HS-5 (cell line): ENCODE measurements at regions not wholly inside any gene's neighbourhood (a gene's known extent, or its start where the extent isn't known, plus 50 kb on each side); places are given as distances from the start of the nearest gene placed in this dataset.

ENCODE experiments used
- DNase-seq: peaks from one replicate; pipeline ENCODE4 v3.0.0-alpha.2; 2012; ENCODE audit warnings: low read depth

DNA sequence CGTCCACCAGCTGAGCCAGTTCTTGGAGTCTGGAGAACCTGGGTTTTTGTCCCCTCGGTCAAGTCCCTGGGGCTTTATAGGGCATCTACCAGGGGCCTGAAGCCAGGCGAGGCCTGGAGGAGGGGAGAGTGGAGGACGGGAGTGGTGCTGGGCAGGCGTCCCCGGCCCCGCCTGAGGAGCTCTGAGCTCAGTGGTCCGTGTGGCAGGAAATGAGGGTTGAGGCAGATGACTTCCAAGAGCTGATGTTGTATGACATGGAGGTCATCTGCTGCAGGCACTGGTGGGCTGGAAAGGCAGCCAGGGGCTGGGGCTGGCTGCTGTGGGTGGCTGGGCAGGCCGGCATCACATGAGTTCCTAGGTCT is 118.5 kb upstream of the HS6ST1 start:
- DNase-seq: no peak

DNA sequence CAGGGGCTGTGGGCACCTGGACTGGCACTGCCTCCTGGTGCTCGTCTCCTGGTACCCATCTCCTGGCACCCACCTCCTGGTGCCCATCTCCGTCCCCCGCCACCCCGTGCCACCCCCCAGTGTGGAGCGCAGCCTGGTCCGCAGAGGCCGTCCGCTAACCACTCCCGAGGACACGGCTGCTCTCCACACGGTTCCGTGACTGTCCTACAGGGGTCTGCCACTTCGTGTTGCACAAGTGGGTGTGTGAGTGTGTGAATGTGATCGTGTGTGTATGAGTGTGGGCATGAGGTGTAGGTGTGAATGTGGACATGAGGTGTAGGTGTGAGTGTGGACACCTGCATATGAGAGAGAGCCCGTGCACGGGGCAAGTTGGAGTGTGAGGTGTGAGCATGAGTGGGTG is 119.4 kb upstream of the HS6ST1 start:
- no peak for DNase-seq

DNA sequence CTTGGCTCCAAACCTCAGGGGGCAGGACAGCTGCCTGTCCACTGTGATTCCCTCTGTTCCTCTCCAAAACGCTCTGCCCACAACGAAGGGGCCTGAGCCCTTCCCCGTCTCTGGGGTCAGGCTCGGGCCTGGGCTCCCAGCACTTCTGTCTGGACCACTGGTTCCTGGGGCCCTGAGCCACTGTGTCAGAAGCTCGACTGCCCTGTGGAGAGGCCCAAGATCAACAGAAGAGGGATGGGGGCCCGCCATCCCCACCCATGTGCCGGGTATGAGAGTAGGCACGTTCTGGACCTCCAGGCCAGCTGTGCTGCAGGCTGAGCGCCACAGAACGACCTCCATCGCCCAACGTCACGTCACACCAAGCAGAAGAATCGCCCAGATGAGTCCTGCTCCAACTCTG is 119.9 kb upstream of the HS6ST1 start:
- DNase-seq: no peak

DNA sequence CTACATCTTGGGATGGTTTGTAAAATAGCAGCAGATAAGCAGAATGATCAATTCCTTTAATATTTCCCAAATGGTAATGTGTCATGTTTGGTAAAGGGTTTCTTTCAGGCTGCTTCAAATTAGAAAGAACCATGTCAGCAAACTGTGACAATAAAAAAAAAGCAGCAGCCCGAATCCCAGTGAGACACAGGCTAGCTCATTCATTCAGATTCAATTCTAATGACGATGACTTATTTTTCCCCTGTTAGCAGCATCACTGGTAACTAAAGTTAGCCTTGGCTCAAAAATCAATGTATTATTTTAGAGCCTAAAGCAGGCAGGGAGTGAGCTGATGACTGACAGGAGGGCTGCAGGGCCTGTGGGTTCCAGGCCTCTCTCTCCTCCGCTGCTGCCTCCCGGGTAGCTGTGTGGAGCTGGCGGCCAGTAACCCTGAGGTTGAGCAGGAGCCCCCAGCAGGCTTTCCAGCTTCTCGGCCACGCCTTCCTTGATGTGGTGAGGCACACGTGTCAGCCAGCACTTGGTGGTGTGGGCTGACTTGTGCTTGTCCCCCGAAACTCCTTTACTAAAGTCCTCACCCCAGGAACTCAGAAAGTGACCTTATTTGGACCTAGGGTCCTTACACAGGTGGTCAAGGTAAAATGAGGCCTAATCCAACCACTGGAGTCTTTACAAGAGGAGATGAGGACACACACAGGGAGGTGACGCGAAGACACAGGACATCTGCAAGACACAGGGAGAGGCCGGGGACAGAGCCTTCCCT is 120.5 kb upstream of the HS6ST1 start:
- DNase-seq: no peak

DNA sequence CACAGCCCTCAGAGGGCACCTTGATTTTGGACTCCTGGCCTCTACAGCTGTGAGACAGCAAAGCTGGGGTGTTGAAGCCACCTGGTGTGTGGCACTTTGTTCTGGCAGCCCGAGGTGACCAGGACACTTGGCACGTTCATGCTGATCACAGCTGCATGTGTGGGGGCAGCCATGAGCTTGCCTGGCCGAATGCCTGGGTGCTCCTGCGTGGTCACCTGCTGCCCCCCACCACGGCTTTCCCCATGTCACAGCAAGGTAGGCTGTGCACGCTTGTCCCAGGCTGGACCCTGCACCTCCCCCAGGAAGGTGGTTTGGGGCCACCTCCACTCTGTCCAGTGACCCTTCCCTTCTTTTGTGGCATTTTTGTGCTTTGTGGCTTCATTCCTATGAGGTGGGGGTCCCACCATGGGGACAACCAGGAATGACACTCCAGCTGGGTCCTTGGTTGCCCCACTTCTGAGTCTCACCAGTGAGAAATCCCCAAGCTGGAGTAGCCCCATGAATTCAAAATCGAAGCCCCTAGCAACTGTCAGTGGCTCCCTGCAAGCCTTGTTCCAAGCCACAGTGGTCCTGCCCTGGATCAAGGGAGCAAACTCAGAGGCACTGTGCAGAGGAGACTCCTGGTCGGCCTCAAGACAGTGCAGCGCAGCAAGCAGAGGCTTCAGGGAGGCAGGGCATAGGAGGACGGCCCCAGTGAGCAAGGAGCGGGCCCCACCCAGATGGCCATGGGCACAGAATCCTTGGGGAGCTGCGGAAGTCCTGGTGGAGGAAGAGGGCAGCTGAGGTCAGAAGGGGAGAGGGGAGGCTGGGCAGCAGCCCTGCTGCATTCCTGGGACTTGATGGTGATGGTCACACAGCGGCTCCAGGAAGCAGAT is 121.4 kb upstream of the HS6ST1 start:
- no peak for DNase-seq

DNA sequence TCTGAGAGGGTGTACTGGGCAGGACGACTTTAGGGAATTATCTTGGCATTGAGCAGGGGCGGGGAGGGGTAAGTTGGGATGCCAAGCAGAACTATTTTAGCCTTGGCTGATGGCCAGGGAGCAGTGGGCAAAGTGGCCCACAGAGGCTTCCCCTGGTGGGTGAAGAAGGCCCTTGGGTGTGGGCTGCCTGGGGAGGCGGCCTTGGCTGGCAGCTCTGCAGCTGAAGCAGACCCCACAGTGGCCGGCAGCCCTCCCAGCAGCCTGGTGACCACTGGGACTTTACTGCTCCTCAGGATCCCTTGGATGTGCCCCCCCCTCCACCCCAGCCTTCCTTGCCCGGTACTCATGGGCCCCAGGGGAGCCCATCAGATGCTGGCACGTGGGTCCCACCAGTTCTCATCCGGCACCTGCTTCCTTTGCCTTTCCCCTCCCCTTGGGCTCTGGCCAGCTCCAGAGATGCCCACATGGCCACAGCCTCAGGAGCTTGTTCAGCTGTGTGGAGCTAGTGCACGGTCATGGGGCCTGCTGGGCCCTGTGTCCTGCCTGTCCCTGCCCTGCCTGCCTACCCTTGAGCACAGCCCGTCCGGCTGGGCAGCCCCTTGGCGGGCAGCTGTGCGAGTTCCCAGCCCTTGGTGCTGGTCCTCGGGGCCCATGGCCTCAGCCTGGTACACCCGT is 122.1 kb upstream of the HS6ST1 start:
- DNase-seq: no peak

DNA sequence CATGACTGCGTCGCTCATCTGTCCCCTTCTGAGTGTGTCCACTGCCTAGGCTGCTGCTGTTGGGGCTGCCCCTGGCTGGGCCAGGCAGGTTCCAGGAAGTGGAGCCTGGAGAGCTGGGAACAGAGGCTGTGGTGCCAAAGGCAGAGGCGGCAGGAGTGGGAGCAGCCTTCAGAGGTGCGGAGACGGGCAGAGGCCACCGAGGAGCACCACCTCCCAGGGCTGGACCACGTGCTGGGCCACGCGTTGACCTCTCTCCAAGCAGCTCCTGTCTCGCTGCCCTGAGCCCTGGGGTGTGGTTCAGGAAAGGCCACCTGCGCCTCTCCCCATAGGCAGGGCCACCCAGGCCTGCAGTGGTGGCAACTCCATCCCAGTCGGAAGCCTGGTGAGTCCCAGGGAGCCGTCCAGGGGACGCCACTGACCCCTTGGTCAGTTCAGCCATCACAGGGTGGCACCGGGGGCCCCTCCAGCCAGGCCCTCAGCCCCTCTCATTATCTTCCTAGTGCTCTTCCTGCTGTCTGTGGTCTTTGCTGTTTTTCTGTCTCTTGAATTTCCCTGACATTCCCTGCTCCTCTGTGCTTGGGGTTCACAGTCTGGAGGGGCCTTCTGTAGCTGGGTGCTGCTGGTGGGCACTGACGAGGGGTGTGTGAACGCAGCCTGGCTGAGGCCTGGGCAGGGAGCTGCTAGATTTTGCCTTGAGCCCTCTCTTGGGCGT is 122.8 kb upstream of the HS6ST1 start:
- no peak for DNase-seq

DNA sequence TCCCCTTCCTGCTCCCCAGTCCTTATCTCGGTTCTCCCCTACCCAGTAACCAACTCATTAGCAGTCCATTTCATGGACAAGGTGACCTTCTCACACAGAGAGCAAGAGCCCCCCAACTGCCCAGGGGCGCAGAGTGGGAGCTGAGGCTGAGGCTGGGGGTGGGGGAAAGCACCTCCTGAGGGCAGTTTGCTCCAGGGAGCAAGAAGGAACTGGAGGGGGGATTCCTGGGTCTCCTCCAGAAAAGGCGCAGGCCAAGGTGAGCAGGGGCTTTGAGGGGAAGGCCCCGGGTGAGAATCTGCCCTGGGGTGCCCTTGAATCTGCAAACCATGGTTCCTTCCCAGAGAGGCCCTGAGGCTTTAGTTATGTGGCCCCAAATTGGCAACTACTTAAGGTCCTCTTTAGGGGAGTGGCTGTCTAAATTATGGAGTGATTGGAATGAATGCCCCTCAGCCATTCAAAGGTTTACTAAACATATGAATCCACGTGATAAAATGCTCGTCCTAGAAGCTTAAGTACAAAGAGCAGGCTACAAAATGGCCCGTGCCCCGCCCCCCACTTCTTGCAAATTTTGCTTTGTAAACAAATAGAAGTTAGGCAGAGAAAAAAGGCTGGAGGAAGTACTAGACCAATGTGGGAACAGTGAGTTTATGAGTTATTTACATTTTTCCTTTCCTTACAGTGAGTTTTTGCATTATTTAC is 123.5 kb upstream of the HS6ST1 start:
- DNase-seq: no peak

DNA sequence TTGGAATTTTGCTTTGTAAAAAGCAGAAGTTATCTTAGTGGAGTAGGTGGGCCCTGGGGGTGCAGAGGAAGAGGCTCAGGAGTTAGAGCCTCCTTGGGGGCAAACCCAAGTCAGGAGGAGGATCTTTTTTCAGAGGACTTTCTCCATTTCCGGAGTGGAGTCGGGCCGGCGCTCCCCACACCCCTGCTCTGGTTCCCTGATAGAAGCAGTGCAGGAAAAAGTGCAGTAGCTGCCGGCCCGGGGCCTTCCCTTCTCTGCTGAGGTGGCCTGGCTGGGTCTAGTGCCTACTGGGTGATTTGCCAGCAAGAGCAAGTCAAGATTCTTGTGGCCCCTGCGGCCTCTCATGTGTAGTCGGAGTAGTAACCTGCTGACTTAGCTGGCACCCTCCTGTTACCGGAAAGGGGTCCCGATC is 124.2 kb upstream of the HS6ST1 start:
- DNase-seq: no peak

DNA sequence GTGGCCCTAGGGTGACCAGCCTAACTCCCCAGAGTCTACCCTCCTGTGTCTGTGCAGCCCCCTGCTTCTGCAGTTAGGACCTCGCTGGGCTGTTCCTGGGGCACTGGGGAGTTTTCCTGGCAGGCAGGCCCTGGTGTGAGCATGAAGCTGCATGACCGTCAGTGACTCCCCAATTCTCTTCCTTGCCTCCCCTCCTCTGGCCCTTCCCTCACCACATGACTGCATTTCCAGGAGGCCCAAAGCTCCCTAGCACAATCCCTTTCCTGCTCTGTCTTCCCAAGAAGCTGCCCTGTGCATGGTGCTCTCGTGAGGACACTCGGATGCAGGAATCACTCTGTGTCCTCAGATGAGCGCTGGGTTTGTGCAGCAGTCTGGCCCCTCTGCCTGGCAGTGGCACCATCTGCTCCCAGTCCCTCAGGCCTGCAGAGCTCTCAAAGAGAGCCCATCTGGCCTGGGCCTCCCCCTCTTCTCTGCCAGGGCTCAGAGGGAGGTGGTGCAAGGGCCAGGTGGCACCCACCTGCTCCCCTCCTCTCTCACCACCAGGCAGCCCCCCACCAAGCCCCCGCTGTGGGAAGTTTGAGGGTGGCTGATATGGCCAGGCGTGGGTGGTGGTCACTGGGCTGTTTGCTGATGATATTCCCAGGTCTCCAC is 125.6 kb upstream of the HS6ST1 start:
- DNase-seq: no peak

DNA sequence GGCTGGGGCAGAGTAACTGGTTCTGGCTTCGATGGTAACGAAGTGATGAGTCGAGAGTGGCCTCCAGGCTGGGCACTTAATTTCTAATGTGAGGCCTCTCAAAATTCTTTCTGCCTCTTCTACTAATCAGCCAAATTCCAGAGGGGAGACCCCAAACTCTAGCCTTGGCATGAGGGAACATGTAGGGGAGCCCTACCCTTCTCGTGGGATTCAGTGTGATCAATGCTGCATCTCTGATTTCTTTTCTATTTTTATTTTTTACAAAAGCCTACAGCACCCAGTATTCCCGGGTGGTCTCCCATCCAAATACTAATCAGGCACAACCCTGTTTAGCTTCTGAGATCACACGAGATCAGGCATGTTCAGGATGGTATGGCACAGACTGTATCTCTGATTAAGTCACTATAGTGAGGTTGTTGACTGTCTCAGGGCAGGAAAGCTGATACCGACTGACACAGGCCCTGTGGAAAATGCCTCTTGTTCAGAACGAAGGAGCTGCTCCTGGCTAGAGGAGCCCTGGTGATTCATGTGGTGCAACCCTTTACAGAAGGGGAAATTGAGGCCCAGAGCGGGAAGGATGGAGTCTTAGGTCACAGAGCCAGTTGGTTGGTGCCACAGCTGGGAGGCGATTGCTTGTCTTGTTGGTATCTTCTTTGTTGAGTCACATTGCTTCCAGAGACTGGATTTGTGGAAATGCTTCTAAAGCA is 126.3 kb upstream of the HS6ST1 start:
- no peak for DNase-seq

DNA sequence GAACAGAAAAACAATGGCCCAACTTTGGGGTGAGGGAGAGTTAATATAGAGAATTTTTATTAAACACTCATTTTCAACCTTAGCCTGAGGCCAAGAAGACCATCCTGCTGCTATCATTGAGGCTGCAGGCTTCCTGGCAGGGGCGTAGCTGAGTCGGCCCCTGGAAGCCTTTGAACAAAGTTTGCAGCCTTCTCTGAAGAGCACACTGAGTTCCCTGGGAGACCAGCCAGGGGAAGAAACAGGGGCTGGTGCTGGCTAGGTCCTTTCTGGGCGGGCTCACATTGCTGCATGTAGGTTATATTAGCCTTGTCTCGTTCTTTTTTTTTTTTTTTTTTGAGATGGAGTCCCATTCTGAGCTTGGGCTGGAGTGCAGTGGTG is 126.8 kb upstream of the HS6ST1 start:
- DNase-seq: no peak

DNA sequence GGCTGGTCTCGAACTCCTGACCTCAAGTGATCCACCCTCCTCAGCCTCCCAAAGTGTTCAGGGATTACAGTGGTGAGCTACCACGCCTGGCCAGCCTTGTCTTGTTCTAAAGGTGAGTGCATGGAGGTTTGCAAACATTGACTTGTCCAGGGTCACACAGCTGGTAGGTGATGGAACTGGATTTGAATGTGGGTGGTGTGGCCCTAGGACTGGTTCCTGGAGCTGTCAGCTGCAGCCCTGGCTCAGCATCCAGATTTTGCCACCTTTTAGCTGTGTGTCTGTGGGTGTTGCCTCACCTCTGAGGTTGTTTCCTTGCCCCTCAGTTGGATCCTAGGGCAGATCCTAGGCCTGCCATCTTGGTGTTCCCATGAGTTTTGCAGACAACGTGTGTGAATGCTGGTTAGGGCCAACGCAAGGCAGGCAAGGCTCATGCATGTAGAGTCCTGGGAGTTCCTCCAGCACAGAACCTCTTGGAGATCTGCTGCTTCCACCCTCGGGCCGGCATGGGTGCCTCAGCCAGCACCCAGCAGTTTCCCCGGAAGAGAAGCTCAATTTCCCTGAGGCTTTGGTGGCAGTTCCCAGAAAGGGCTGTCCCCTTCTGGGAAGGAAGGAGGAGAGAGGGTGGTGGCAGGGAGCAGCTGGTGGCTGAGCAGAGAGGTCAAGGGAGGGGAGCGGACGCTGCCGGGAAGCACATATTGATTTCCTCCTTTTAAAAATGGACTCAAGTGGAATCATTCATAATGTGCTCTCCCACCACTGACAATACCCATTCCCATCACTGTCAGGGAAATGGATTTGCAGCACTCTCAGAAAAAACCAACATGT is 127.6 kb upstream of the HS6ST1 start:
- no peak for DNase-seq

DNA sequence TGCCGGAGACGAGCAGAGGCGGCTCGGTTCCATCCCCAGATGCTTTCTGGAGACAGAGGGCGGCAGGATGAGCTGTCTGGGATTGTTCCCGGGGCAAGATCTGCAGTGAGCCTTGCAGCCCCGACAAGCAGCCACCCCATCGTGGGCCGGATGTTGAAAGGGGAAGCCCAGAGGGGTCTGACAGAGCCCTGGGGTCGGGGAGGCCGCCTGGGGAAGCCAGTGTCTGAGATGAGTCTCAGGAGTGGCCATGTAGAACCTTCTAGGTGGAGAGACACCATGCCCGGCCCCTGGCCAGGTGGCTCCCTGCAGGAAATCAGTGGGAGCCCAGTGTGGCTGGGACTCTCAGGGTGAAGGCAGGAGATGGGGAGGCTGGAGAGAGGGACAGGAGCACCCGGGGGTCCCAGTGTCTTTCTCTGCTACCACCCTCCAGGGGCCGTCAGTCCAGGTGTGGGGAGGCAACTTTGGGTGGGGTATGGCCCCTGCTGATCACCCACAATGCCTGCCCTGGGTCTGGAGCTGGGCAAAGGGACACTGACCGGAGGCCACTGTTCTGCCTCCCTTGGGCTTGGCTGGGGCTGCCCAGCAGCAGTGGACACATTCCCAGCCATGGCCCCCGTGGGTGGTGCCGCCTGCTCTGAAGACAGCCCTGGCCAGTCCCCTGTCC is 128.3 kb upstream of the HS6ST1 start:
- DNase-seq: no peak

DNA sequence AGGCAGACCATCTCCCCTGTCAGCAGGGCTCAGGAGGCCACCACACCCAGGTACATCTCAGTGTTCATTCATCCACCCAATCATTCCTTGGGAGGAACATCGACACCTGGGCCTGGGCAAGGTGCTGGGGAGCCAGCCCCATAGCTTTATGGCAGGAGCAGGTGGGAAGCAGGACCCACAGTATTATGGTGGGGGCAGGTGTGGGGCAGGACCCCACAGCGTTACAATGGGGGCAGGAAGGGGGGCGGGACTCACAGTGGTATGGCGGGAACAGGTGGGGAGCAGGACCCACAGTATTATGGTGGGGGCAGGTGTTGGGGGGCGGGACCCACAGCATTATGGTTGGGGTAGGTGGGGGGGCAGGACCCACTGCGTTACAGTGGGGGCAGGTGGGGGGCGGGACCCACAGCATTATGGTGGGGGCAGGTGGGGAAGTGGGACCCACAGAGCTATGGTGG is 128.9 kb upstream of the HS6ST1 start:
- DNase-seq: no peak

DNA sequence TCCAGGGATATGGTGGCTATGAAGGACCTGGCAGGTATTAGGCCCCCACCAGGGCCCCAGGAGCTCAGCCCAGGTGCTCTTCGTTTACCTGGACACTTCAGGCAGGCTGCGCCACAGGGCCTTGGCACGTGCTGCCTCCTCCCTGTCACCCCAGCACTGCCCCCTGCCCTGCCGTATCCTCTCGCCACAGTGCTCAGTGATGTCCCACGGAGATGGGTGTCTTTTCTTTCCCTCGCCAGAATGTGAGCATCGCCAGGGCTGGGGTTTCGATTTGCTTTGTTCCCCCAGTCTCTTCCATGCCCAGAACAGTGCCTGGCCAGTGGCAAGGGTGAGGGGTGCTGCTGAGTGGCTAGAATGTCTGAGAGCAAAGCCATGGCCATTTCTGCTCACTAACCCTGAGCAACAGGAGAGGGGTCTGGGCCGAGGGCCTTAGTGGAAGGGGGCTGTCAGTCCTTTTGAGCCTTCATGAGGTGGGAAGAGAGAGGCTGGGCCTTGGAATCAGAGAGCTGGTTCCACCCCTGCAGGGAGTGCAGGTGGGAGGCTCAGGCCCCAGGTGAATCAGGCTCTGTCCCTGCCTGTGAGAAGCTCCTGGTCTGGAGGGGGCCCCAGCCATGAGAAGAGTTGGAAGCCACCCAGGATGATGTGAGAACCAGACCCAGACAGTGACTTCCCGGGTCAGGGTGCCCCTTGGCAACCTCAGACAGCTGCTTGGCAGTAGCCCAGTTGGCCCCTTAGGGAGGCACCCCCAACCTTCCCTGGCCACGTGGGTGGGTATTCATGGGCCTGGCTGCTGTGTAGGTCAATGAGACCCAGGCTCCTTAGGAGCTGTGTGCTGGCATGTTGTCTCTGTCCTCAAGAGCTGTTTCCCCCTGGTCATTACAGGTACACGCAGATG is 129.9 kb upstream of the HS6ST1 start:
- DNase-seq: no peak

DNA sequence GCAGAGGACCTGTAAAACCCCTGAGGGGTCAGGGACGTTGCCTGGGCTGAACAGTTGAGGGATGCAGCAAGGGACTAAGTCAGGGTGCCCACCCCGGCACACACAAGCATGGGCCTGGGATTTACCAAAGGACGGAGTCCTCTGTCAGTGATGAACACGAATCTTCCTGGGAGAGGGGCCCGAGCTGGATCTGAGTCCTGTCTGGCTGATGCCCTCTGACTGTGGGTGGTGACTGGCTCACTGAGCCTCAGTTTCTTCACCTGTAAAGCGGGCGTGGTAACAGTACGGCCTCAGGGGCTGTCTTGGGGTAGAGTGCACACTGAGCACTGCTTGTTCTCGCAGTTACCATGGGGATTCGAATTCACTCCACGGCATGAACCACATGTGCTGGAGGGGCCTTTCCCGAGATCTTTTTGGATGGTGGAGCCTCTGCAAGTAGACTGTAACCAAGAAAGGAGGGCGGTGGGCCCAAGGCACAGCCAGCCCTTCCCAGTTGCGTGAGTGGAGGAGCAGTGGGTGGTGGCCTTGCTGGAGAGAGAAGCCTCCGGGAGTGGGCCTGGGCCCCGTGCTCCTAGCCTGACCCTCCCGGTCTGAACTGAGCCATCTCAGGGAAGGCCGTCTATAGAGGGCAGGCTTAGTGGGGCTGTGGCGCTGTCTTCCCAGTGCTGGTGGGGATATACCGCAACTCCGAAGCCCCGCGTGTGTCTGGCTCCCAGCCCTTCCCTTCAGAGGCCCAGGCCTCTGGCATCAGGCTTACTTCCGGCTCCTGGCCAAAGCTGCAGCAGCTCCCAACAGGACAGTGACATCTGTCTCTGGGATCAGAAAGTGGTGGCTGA is 130.8 kb upstream of the HS6ST1 start:
- DNase-seq: no peak
